K562 (cell line): ENCODE measurements at regions not wholly inside any gene's neighbourhood (a gene's known extent, or its start where the extent isn't known, plus 50 kb on each side); places are given as distances from the start of the nearest gene placed in this dataset.

ENCODE experiments used
- AFF1 ChIP-seq, 2 experiments: fragments of 450-650 bp; IDR thresholded peaks; 2 replicates each; pipeline ENCODE4 v1.6.1; 2018; ENCODE audit warnings: mild to moderate bottlenecking in 2 of 2, low read depth in 1 of 2; ENCODE audit not compliant: partially characterized antibody in 2 of 2
- ARID3A ChIP-seq: IDR thresholded peaks from 2 replicates; pipeline ENCODE4 v1.6.1; 2012; ENCODE audit warnings: low read depth, low read length, improper control_type of control experiment, borderline replicate concordance
- CREB1 ChIP-seq, 2 experiments: sonication (generic) in 1 of 2; formaldehyde crosslinking in 1 of 2; IDR thresholded peaks; 2 replicates each; pipeline versions ENCODE4 v1.6.1 to v1.8.0; 2012 to 2022; ENCODE audit warnings: inconsistent platforms in 1 of 2, mild to moderate bottlenecking in 1 of 2, missing genetic modification reagents in 1 of 2, moderate library complexity in 1 of 2
- KLF16 ChIP-seq: IDR thresholded peaks from 2 replicates; pipeline ENCODE4 v1.6.1; 2016; ENCODE audit warnings: antibody characterized with exemption
- MAX ChIP-seq: sonication (generic); formaldehyde crosslinking; IDR thresholded peaks from 2 replicates; pipeline ENCODE4 v1.9.0; 2022; ENCODE audit warnings: mild to moderate bottlenecking, missing genetic modification reagents
- MEIS2 ChIP-seq: fragments of 450-650 bp; IDR thresholded peaks from 2 replicates; pipeline ENCODE4 v1.6.1; 2014; ENCODE audit warnings: mild to moderate bottlenecking; ENCODE audit not compliant: partially characterized antibody
- MYC ChIP-seq, 2 experiments: fragments of 250-450 bp in 1 of 2; sonication (Bioruptor Pico) in 1 of 2; IDR thresholded peaks; 2 replicates each; pipeline versions ENCODE4 v1.5.1 to v1.6.1; 2012 to 2021; ENCODE audit warnings: low read depth in 2 of 2, borderline replicate concordance in 1 of 2, improper control_type of control experiment in 1 of 2, low read length in 1 of 2, mild to moderate bottlenecking in 1 of 2, moderate library complexity in 1 of 2
- SETDB1 ChIP-seq: IDR thresholded peaks from one replicate; pipeline ENCODE4 v1.6.1; 2012; ENCODE audit warnings: low read length, control low read depth, inconsistent platforms
- XRCC4 ChIP-seq: IDR thresholded peaks from one replicate; pipeline ENCODE4 v1.6.1; 2011; ENCODE audit not compliant: insufficient read depth, insufficient read length; ENCODE audit errors: extremely low read depth
- ZNF12 ChIP-seq: sonication (generic); formaldehyde crosslinking; IDR thresholded peaks from 2 replicates; pipeline ENCODE4 v1.4.0; 2020; ENCODE audit warnings: mild to moderate bottlenecking, missing genetic modification reagents
- ZNF124 ChIP-seq: sonication (generic); formaldehyde crosslinking; IDR thresholded peaks from 2 replicates; pipeline ENCODE4 v1.8.1; 2022; ENCODE audit warnings: missing genetic modification reagents
- ZNF277 ChIP-seq: fragments of 250-450 bp; sonication (Bioruptor Pico); IDR thresholded peaks from 2 replicates; pipeline ENCODE4 v1.8.0; 2022; ENCODE audit warnings: inconsistent platforms, mild to moderate bottlenecking, moderate library complexity, borderline replicate concordance
- ZNF384 ChIP-seq: IDR thresholded peaks from 2 replicates; pipeline ENCODE4 v1.6.1; 2012; ENCODE audit warnings: low read depth, low read length, improper control_type of control experiment
- ZNF592 ChIP-seq: fragments of 450-650 bp; IDR thresholded peaks from 2 replicates; pipeline ENCODE4 v1.6.1; 2017; ENCODE audit warnings: antibody characterized with exemption, mild to moderate bottlenecking

- no peak for TF ChIP-seq CREB1 (IDR thresholded peaks at IDR 0.05)
- TF ChIP-seq CREB1 (CRISPR knock-in tag; IDR thresholded peaks at IDR 0.05) = no peak
- TF ChIP-seq ZNF277 (CRISPR knock-in tag) = no peak
- TF ChIP-seq SETDB1 = no peak
- no peak for TF ChIP-seq ZNF12 (CRISPR knock-in tag)
- no peak for TF ChIP-seq MAX (CRISPR knock-in tag)
- no peak for TF ChIP-seq ZNF124 (CRISPR knock-in tag)
- peak; percentile 90 for TF ChIP-seq KLF16
- TF ChIP-seq ARID3A = no peak
- no peak for TF ChIP-seq ZNF384
- TF ChIP-seq ZNF592 = no peak
- TF ChIP-seq AFF1 (IDR thresholded peaks at IDR 0.05; ENCODE audit: low read depth in 1 of 2, partially characterized antibody in 2 of 2) = peak in 1 of 2 experiments; percentile 45
- no peak for TF ChIP-seq MYC (IDR thresholded peaks at IDR 0.05; ENCODE audit: low read depth, low read length)
- no peak for TF ChIP-seq MYC (CRISPR knock-in tag; IDR thresholded peaks at IDR 0.05; ENCODE audit: borderline replicate concordance, low read depth)
- no peak for TF ChIP-seq XRCC4
- TF ChIP-seq MEIS2 = no peak
These were observed 84.1 kb upstream of the PRR23E start (continued) for GRCh38 chr3:127108796-127109195.
